Endothelial cell (in vitro differentiated cells): ENCODE measurements at regions not wholly inside any gene's neighbourhood (a gene's known extent, or its start where the extent isn't known, plus 50 kb on each side); places are given as distances from the start of the nearest gene placed in this dataset.

Source experiments
- DNase-seq: peaks from one replicate; pipeline ENCODE4 v3.0.0; 2021; ENCODE audit warnings: low spot score
- H3K27ac Mint-ChIP-seq: one replicate; pipeline ENCODE4 v1.8.0; 2021; ENCODE audit warnings: mixed read lengths, inconsistent platforms; ENCODE audit not compliant: unreplicated experiment
- H3K27me3 Mint-ChIP-seq: one replicate; pipeline ENCODE4 v1.8.0; 2021; ENCODE audit warnings: mild to moderate bottlenecking, moderate library complexity, mixed read lengths, inconsistent platforms; ENCODE audit not compliant: unreplicated experiment
- H3K36me3 Mint-ChIP-seq: one replicate; pipeline ENCODE4 v1.8.0; 2021; ENCODE audit warnings: mild to moderate bottlenecking, low read depth, mixed read lengths, inconsistent platforms; ENCODE audit not compliant: unreplicated experiment
- H3K4me1 Mint-ChIP-seq: one replicate; pipeline ENCODE4 v1.8.0; 2021; ENCODE audit warnings: mild to moderate bottlenecking, mixed read lengths, inconsistent platforms; ENCODE audit not compliant: unreplicated experiment
- H3K4me3 Mint-ChIP-seq: one replicate; pipeline ENCODE4 v1.8.0; 2021; ENCODE audit warnings: mild to moderate bottlenecking, mixed read lengths, inconsistent platforms; ENCODE audit not compliant: unreplicated experiment
- H3K9me3 Mint-ChIP-seq: one replicate; pipeline ENCODE4 v1.8.0; 2021; ENCODE audit warnings: mixed read lengths, inconsistent platforms; ENCODE audit not compliant: unreplicated experiment
- TF ChIP-seq, protein P1 (sequence below): fragments of 200-600 bp; sonication (generic); IDR thresholded peaks from one replicate; pipeline ENCODE4 v1.5.0; 2021; ENCODE audit warnings: antibody characterized with exemption; ENCODE audit not compliant: unreplicated experiment

DNA sequence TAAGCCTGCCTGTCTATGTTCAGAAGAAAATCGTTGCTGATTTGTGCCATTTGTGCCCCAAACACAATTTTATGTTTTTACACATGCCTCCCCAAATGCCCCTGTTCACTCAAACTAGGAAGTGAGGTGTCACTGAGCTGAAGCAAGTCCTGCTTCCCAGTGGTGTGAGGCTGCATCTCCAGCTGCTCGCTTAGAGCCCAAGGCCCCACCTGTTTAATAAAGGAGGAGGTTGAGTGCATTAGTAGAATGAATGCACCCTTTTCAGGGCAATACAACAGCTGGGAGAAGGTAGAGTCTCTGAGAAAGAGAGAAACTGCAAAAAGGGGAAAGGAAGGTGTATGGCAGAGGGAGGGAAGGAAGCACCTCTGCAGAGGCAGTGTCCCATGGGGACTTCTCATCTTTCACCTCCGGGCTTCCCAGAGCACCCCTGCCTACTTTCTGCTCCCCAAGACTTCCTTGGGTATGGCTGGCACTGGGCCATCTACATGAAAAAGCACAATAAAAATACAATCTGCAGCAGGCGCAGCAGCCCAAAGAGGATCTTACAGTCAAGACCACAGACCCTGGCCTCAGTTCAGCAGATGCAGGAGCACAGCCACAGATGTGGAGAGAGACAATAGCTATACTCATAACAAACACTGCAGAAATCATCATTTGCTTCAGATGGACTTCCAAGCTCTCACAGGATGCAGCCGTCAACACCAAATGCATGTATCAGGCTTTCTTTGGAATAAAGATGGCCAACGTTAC, 165.9 kb downstream of the POLR2M start:
- Mint-ChIP-seq H3K4me3 (no peak overlapping the region), H3K27me3 (no peaks in the 10 kb centered on the region), H3K27ac (no peak overlapping the region), H3K36me3 (no peaks in the 10 kb centered on the region), H3K4me1 (no peaks in the 10 kb centered on the region), H3K9me3 (no peaks in the 10 kb centered on the region)
- TF ChIP-seq, protein P1, sequence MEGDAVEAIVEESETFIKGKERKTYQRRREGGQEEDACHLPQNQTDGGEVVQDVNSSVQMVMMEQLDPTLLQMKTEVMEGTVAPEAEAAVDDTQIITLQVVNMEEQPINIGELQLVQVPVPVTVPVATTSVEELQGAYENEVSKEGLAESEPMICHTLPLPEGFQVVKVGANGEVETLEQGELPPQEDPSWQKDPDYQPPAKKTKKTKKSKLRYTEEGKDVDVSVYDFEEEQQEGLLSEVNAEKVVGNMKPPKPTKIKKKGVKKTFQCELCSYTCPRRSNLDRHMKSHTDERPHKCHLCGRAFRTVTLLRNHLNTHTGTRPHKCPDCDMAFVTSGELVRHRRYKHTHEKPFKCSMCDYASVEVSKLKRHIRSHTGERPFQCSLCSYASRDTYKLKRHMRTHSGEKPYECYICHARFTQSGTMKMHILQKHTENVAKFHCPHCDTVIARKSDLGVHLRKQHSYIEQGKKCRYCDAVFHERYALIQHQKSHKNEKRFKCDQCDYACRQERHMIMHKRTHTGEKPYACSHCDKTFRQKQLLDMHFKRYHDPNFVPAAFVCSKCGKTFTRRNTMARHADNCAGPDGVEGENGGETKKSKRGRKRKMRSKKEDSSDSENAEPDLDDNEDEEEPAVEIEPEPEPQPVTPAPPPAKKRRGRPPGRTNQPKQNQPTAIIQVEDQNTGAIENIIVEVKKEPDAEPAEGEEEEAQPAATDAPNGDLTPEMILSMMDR = no peak
- no peak for DNase-seq

DNA sequence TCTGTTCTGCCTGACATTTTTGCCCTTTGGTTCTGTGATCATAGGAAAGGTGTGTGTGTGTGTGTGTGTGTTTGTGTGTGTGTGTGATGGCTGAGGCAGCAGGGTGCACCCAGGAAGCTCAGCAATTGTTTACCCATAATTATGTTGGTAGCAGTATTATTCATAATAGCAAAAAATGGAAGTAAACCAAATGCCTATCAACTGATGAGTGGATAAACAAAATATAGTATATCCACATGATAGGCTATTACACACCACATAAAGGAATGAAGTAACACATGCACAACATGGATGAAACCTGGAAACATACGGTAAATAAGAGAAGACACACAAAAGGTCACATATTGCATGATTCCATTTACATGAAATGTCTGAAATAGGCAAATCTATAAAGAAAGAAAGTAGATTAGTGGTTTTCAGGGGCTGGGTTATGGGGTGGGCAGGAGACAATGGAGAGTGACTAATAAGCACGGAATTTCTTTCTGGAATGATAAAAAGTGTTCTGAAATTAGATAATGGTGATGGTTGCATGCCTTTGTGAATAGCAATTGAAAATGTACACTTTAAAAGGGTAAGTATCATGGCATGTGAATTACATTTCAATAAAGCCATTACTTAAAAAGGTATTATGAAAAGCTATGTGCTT, 167.2 kb downstream of the POLR2M start:
- no peak for DNase-seq
- no peak overlapping the region for H3K27ac Mint-ChIP-seq
- H3K4me1 Mint-ChIP-seq = no peaks in the 10 kb centered on the region
- no peaks in the 10 kb centered on the region for H3K36me3 Mint-ChIP-seq
- no peaks in the 10 kb centered on the region for H3K9me3 Mint-ChIP-seq
- H3K27me3 Mint-ChIP-seq = no peaks in the 10 kb centered on the region
- H3K4me3 Mint-ChIP-seq = no peak overlapping the region
- TF ChIP-seq, protein P1 = no peak

DNA sequence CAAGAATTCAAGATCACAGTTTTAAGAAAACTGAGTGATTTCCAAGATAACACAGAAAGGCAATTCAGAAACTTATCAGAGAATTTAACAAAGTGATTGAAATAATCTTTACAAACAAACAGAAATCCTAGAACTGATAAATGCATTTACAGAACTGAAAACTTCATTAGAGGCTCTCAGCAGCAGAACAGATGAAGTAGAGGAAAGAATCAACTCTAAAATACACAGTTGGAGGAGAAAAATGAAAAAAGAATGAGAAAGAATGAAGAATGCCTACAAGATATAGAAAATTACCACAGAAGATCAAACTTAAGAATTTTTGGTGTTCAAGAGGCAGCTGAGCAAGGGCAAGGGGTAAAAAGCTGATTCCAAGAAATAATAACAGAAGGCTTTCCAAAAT, 168.8 kb downstream of the POLR2M start:
- no peaks in the 10 kb centered on the region for H3K4me1 Mint-ChIP-seq
- no peak overlapping the region for H3K4me3 Mint-ChIP-seq
- H3K9me3 Mint-ChIP-seq = no peaks in the 10 kb centered on the region
- TF ChIP-seq, protein P1 = no peak
- no peaks in the 10 kb centered on the region for H3K36me3 Mint-ChIP-seq
- H3K27me3 Mint-ChIP-seq = no peaks in the 10 kb centered on the region
- DNase-seq = no peak
- H3K27ac Mint-ChIP-seq = no peak overlapping the region

DNA sequence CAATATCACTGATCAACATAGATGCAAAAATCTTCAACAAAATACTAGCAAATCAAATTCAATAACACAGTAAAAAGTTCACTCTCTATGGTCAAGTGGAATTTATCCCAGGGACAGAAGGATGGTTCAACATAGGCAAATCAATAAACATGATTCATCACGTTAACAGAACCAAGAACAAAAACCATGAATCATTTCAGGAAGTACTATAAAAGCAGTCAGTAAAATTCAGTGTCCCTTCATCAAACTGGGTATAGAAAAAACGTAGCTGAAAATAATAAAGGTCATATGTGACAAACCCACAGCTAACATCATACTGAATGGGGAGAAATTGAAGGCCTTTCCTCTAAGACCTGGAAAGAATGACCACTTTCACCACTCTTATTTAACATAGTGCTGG, 172.1 kb downstream of the POLR2M start:
- Mint-ChIP-seq H3K9me3 (no peaks in the 10 kb centered on the region), H3K36me3 (no peaks in the 10 kb centered on the region), H3K4me3 (no peak overlapping the region), H3K27me3 (no peaks in the 10 kb centered on the region), H3K27ac (no peak overlapping the region), H3K4me1 (no peaks in the 10 kb centered on the region)
- no peak for DNase-seq
- TF ChIP-seq, protein P1 = no peak

DNA sequence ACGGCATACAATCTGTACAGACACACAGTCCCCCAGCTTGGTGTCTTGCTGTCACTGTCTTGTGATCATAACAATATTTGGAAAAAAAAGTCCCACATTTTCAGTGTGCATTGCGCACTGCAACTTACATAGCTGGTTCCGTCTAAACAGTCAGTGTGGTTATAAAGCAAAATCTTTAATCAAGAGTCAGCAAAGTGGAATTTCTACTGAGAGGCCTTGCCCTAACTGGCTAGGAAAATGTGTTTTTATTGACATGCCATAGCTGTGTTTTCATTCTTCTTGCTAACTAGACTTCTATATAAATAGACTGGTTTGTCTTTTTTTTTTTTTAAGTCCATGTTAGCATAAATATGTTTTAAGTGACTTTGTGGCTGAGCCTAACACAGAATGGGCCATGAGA, 174.8 kb downstream of the POLR2M start:
- no peaks in the 10 kb centered on the region for H3K27me3 Mint-ChIP-seq
- TF ChIP-seq, protein P1 = no peak
- H3K9me3 Mint-ChIP-seq = no peaks in the 10 kb centered on the region
- H3K4me1 Mint-ChIP-seq = no peaks in the 10 kb centered on the region
- H3K36me3 Mint-ChIP-seq = no peaks in the 10 kb centered on the region
- no peak for DNase-seq
- no peak overlapping the region for H3K4me3 Mint-ChIP-seq
- H3K27ac Mint-ChIP-seq = no peak overlapping the region
